Tibial nerve (tissue), 3 donors: ENCODE measurements at regions not wholly inside any gene's neighbourhood (a gene's known extent, or its start where the extent isn't known, plus 50 kb on each side); places are given as distances from the start of the nearest gene placed in this dataset.

Experiments used
- POLR2A ChIP-seq, 2 donors: fragments of 450-650 bp; IDR thresholded peaks; one replicate each; pipeline ENCODE4 v1.6.1; 2017; ENCODE audit warnings: antibody characterized with exemption in 2 of 2, mild to moderate bottlenecking in 2 of 2, moderate library complexity in 2 of 2
- TF ChIP-seq, protein P1 (sequence below), 5 experiments: fragments of 200-600 bp in 3 of 5; fragments of 450-650 bp in 2 of 5; sonication (generic) in 3 of 5; IDR thresholded peaks; one replicate each; pipeline ENCODE4 v1.5.1; 2016 to 2019; ENCODE audit warnings: antibody characterized with exemption in 5 of 5, mild to moderate bottlenecking in 3 of 5, moderate library complexity in 2 of 5

DNA sequence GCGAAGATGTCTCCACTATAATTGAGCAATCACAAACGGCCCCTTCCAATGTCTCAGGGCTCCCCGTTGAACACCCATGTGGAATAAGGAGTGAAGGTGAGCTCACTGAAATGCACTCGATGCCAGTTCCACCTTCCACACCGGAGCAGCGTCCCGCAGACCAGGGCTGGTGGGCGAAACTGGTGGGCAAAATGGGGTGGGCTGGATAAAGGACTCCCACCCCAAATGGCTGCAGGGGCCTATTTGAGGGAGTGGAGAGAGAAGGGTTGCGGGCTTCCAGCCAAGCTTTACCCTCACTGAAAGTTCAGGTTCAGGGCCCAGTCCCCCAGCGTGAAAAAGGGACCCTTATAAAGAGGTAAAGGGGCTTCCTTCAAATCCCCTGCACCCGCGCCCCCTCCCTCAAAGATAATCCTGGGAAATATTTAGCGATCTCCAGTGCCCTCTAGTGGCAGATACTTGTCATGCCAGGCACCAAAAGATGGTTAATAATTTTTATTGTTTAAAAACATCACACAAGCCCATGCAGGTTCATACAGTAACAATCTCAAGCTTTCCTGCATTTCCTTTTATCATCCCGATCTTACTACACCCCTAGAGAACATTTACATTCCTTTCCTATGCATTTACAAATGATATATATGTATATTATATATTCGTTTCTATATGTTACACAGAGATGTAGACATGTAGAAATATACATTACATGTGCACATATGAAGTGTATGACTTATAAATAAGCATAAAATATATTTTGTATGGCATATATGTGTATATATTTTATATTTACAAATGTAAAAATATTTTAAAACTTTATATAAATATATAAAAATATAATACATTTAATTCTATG is 58.2 kb upstream of the NKX2-2 start:
- no peak for TF ChIP-seq POLR2A (IDR thresholded peaks at IDR 0.05)
- TF ChIP-seq, protein P1, sequence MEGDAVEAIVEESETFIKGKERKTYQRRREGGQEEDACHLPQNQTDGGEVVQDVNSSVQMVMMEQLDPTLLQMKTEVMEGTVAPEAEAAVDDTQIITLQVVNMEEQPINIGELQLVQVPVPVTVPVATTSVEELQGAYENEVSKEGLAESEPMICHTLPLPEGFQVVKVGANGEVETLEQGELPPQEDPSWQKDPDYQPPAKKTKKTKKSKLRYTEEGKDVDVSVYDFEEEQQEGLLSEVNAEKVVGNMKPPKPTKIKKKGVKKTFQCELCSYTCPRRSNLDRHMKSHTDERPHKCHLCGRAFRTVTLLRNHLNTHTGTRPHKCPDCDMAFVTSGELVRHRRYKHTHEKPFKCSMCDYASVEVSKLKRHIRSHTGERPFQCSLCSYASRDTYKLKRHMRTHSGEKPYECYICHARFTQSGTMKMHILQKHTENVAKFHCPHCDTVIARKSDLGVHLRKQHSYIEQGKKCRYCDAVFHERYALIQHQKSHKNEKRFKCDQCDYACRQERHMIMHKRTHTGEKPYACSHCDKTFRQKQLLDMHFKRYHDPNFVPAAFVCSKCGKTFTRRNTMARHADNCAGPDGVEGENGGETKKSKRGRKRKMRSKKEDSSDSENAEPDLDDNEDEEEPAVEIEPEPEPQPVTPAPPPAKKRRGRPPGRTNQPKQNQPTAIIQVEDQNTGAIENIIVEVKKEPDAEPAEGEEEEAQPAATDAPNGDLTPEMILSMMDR (IDR thresholded peaks at IDR 0.05) = peak; percentile 63 to 89 (median 76)
